Ureter (tissue), 1 donor: ENCODE measurements at regions not wholly inside any gene's neighbourhood (a gene's known extent, or its start where the extent isn't known, plus 50 kb on each side); places are given as distances from the start of the nearest gene placed in this dataset.
"Not testable (repeated sequence)": the region's sequence is repeated elsewhere in the genome, so short reads cannot be mapped to it uniquely, and the experiment has no call there.

Experiments
- DNase-seq: peaks from one replicate; pipeline ENCODE4 v3.0.0-alpha.2; 2020; ENCODE audit warnings: low spot score
- donor health status: DM: yes; HTN: yes; CAD: no.

GRCh38 chr1:232416026-232416568 is 213.8 kb downstream of the SIPA1L2 start:
- no peak for DNase-seq

GRCh38 chr1:232415481-232415880 is 214.5 kb downstream of the SIPA1L2 start:
- not testable (repeated sequence) for DNase-seq

- no peak for DNase-seq
These were observed 215.8 kb downstream of the SIPA1L2 start for GRCh38 chr1:232414100-232414499.

- DNase-seq: no peak
These were observed 216.3 kb downstream of the SIPA1L2 start for GRCh38 chr1:232413674-232414073.

GRCh38 chr1:232409584-232409983 is 220.3 kb downstream of the SIPA1L2 start:
- DNase-seq: no peak

GRCh38 chr1:232407120-232407519 is 222.8 kb downstream of the SIPA1L2 start:
- no peak for DNase-seq

GRCh38 chr1:232405781-232406180 is 224.2 kb downstream of the SIPA1L2 start:
- DNase-seq: no peak

GRCh38 chr1:232404981-232405731 is 224.8 kb downstream of the SIPA1L2 start:
- no peak for DNase-seq

GRCh38 chr1:232404227-232404626 is 225.7 kb downstream of the SIPA1L2 start:
- DNase-seq: no peak

- DNase-seq: no peak
These were observed 226.8 kb downstream of the SIPA1L2 start for GRCh38 chr1:232403017-232403714.

GRCh38 chr1:232398823-232399222 is 231.1 kb downstream of the SIPA1L2 start:
- DNase-seq: no peak

- DNase-seq: no peak
These were observed 236.3 kb downstream of the SIPA1L2 start for GRCh38 chr1:232393444-232394146.

- no peak for DNase-seq
These were observed 236.9 kb downstream of the SIPA1L2 start for GRCh38 chr1:232393010-232393409.

- no peak for DNase-seq
These were observed 239.3 kb downstream of the SIPA1L2 start for GRCh38 chr1:232390590-232390989.

- no peak for DNase-seq
These were observed 240.2 kb downstream of the SIPA1L2 start for GRCh38 chr1:232389744-232390143.

- no peak for DNase-seq
These were observed 241.6 kb downstream of the SIPA1L2 start for GRCh38 chr1:232388363-232388762.

GRCh38 chr1:232386721-232387510 is 243.0 kb downstream of the SIPA1L2 start:
- no peak for DNase-seq

GRCh38 chr1:232386294-232386693 is 243.6 kb downstream of the SIPA1L2 start:
- no peak for DNase-seq

GRCh38 chr1:232385221-232385620 is 244.7 kb downstream of the SIPA1L2 start:
- no peak for DNase-seq

- no peak for DNase-seq
These were observed 245.6 kb downstream of the SIPA1L2 start for GRCh38 chr1:232384171-232384883.
